Skeletal muscle tissue (tissue), 3 donors: ENCODE measurements at regions not wholly inside any gene's neighbourhood (a gene's known extent, or its start where the extent isn't known, plus 50 kb on each side); places are given as distances from the start of the nearest gene placed in this dataset.

Experiments used
- H3K27ac ChIP-seq: one replicate; pipeline ENCODE4 v1.7.0; 2013; ENCODE audit warnings: mild to moderate bottlenecking, low read depth, low read length, inconsistent platforms
- H3K27me3 ChIP-seq, 3 donors: one replicate each; pipeline ENCODE4 v1.7.0; 2013; ENCODE audit warnings: low read length in 3 of 3; ENCODE audit not compliant: control insufficient read depth in 3 of 3, insufficient read depth in 3 of 3
- H3K36me3 ChIP-seq, 3 donors: one replicate each; pipeline ENCODE4 v1.7.0; 2013; ENCODE audit warnings: low read length in 3 of 3; ENCODE audit not compliant: control insufficient read depth in 3 of 3, insufficient read depth in 3 of 3
- H3K4me1 ChIP-seq, 3 donors: one replicate each; pipeline ENCODE4 v1.7.0; 2013; ENCODE audit warnings: low read length in 3 of 3, mild to moderate bottlenecking in 3 of 3; ENCODE audit not compliant: control insufficient read depth in 3 of 3, insufficient read depth in 3 of 3
- H3K4me3 ChIP-seq, 3 donors: one replicate each; pipeline ENCODE4 v1.7.0; 2013; ENCODE audit warnings: low read length in 3 of 3
- H3K9ac ChIP-seq, 3 donors: one replicate each; pipeline ENCODE4 v1.7.0; 2013; ENCODE audit warnings: low read length in 3 of 3, mild to moderate bottlenecking in 3 of 3, moderate library complexity in 2 of 3, low read depth in 1 of 3
- H3K9me3 ChIP-seq, 3 donors: one replicate each; pipeline ENCODE4 v1.7.0; 2013; ENCODE audit warnings: low read length in 3 of 3; ENCODE audit not compliant: control insufficient read depth in 3 of 3
- donor health status: Osteomylitis.

GRCh38 chr20:50399555-50399916, 110.6 kb upstream of the PTPN1 start:
- peak overlapping the region; percentile 66 to 88 (median 80) for H3K9ac ChIP-seq
- H3K36me3 ChIP-seq: no peaks in the 10 kb centered on the region
- H3K27ac ChIP-seq: peak overlapping the region; percentile 96
- H3K4me3 ChIP-seq: peak overlapping the region in 1 of 3 donors; percentile 58
- no peaks in the 10 kb centered on the region for H3K27me3 ChIP-seq
- H3K4me1 ChIP-seq: peaks cover 78 to 93% (median 89%) of the 10 kb centered on the region in 3 donors
- H3K9me3 ChIP-seq: no peaks in the 10 kb centered on the region

GRCh38 chr20:50399917-50400704, 110.1 kb upstream of the PTPN1 start:
- H3K27ac ChIP-seq: peak overlapping the region; percentile 96
- no peaks in the 10 kb centered on the region for H3K27me3 ChIP-seq
- H3K4me3 ChIP-seq: no peak overlapping the region
- H3K4me1 ChIP-seq: peaks cover 78 to 93% (median 89%) of the 10 kb centered on the region in 3 donors
- H3K9ac ChIP-seq: peak overlapping the region; percentile 66 to 88 (median 80)
- H3K9me3 ChIP-seq: no peaks in the 10 kb centered on the region
- no peaks in the 10 kb centered on the region for H3K36me3 ChIP-seq

DNA sequence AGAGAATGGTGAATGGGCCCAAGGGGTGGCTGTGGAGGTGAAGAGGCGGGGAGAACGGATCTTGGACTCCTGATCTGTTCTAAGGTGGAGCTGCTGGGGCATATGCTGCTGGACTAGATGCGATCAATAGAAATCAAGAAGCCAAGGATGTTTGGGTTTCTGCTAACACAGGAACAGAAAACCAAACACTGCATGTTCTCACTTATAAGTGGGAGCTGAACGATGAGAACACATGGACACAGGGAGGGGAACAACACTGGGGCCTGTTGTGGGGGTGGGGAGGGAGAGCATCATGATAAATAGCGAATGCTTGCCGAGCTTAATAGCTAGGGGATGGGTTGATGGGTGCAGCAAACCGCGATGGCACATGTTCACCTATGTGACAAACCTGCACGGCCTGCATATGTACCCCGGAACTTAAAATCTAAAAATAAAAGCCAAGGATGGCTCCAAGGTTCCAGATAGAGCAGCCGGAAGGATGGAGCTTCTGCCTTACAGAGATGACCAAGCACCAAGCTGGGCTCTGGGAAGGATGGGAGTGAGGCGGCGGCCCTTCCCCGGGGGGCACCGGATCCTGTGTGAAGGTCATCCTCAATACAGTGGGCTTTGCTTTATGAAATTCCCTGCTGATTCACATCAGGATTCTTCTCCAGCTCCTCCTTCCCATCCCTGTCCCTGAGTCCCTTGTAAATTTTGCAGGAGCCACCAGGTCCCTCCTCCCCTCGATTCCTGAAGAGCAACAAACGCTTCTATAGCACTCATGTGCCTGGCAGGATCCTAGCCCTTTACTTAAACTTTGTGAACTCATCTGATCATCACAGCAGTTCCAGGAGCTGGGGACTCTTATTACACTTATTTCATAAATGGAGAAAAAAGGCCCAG, 109.2 kb upstream of the PTPN1 start:
- peak overlapping the region; percentile 33 to 88 (median 66) for H3K9ac ChIP-seq
- H3K9me3 ChIP-seq: no peaks in the 10 kb centered on the region
- H3K4me3 ChIP-seq: no peak overlapping the region
- H3K27ac ChIP-seq: peak overlapping the region; percentile 96
- H3K36me3 ChIP-seq: no peaks in the 10 kb centered on the region
- no peaks in the 10 kb centered on the region for H3K27me3 ChIP-seq
- peaks cover 78 to 93% (median 89%) of the 10 kb centered on the region in 3 donors for H3K4me1 ChIP-seq

GRCh38 chr20:50401587-50402418, 108.4 kb upstream of the PTPN1 start:
- H3K4me3 ChIP-seq: no peak overlapping the region
- H3K27ac ChIP-seq: peak overlapping the region; percentile 96
- H3K27me3 ChIP-seq: no peaks in the 10 kb centered on the region
- peak overlapping the region in 1 of 3 donors; percentile 64 for H3K9ac ChIP-seq
- no peaks in the 10 kb centered on the region for H3K9me3 ChIP-seq
- no peaks in the 10 kb centered on the region for H3K36me3 ChIP-seq
- H3K4me1 ChIP-seq: peaks cover 83 to 94% (median 89%) of the 10 kb centered on the region in 3 donors

DNA sequence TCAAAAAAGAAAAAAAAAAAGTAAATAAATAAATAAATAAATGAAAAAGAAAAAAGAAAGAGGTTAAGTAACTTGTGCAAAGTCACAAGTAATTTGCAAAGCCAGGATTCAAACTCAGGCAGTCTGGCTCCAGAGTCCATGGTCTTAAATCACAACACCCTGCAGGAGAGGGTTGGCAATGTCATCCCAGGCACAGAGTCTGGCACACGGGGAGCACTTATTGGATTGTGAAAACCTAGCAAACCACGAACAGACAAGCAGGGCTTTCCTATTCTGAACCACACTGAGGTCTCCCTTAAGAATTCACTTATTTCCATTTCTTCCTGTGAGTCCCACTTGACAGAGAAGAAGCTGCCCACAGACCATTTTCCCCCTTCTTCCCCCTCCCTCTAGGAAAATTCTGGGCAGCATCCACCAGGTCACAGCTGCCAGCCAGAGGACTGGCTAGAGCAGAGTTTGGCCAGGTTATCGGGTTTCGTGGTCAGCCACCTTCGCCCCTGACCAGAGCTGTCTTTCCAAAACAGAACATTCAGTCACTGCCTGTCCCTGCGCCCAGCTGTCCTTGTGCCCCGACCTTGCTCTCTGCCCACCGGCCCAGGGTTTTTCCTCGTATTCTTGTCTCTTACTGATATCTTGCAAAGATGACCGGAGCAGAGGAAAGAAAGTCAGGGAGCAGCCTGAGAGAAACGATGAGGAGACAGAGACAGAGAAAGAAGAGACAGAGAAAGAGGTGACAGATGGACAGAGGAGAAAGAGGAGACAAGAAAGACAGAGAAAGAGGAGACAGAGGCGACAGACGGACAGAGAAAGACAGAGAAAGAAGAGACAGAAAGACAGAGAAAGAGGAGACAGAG, 106.4 kb upstream of the PTPN1 start:
- Histone ChIP-seq H3K9ac (peak overlapping the region; percentile 47 to 61 (median 51)), H3K27ac (peak overlapping the region; percentile 94), H3K27me3 (no peaks in the 10 kb centered on the region), H3K9me3 (no peaks in the 10 kb centered on the region), H3K36me3 (no peaks in the 10 kb centered on the region), H3K4me1 (peaks cover 74 to 94% (median 84%) of the 10 kb centered on the region in 3 donors), H3K4me3 (peak overlapping the region in 1 of 3 donors; percentile 27)

GRCh38 chr20:50404419-50405234, 105.6 kb upstream of the PTPN1 start:
- peak overlapping the region; percentile 47 to 61 (median 54) for H3K9ac ChIP-seq
- peaks cover 74 to 94% (median 82%) of the 10 kb centered on the region in 3 donors for H3K4me1 ChIP-seq
- peak overlapping the region in 1 of 3 donors; percentile 27 for H3K4me3 ChIP-seq
- H3K27me3 ChIP-seq: no peaks in the 10 kb centered on the region
- no peaks in the 10 kb centered on the region for H3K9me3 ChIP-seq
- H3K36me3 ChIP-seq: no peaks in the 10 kb centered on the region
- H3K27ac ChIP-seq: peak overlapping the region; percentile 94

- H3K9me3 ChIP-seq: no peaks in the 10 kb centered on the region
- peak overlapping the region in 1 of 3 donors; percentile 13 for H3K4me3 ChIP-seq
- no peaks in the 10 kb centered on the region for H3K27me3 ChIP-seq
- H3K4me1 ChIP-seq: peaks cover 66 to 86% (median 74%) of the 10 kb centered on the region in 3 donors
- no peaks in the 10 kb centered on the region for H3K36me3 ChIP-seq
- H3K9ac ChIP-seq: peak overlapping the region; percentile 11 to 61 (median 54)
- H3K27ac ChIP-seq: peak overlapping the region; percentile 94
These were observed 104.8 kb upstream of the PTPN1 start for GRCh38 chr20:50405235-50405914.

GRCh38 chr20:50405915-50406609, 104.1 kb upstream of the PTPN1 start:
- no peaks in the 10 kb centered on the region for H3K27me3 ChIP-seq
- H3K9ac ChIP-seq: peak overlapping the region in 1 of 3 donors; percentile 54
- no peaks in the 10 kb centered on the region for H3K9me3 ChIP-seq
- peaks cover 62 to 80% (median 67%) of the 10 kb centered on the region in 3 donors for H3K4me1 ChIP-seq
- no peaks in the 10 kb centered on the region for H3K36me3 ChIP-seq
- H3K27ac ChIP-seq: peak overlapping the region; percentile 94
- H3K4me3 ChIP-seq: peak overlapping the region in 1 of 3 donors; percentile 14
